ENCODE measurements at regions not wholly inside any gene's neighbourhood (a gene's known extent, or its start where the extent isn't known, plus 50 kb on each side); places are given as distances from the start of the nearest gene placed in this dataset.

GRCh38 chr5:102130890-102131289 lies 165.2 kb downstream of the SLCO4C1 start:
- TF ChIP-seq CTCF (IDR thresholded peaks at IDR 0.05; ENCODE audit: extremely low read depth in 1 of 2, insufficient read depth in 1 of 2, low read depth in 1 of 2, low read length in 2 of 2) = no peak
- TF ChIP-seq, protein P1, sequence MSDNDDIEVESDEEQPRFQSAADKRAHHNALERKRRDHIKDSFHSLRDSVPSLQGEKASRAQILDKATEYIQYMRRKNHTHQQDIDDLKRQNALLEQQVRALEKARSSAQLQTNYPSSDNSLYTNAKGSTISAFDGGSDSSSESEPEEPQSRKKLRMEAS (IDR thresholded peaks at IDR 0.05; ENCODE audit: insufficient read depth, insufficient read length) = no peak
- TF ChIP-seq EZH2 (IDR thresholded peaks at IDR 0.05; ENCODE audit: borderline replicate concordance, low read depth, low read length, severe bottlenecking) = no peak
